Retinal pigment epithelial cell (primary cell): ENCODE measurements at regions not wholly inside any gene's neighbourhood (a gene's known extent, or its start where the extent isn't known, plus 50 kb on each side); places are given as distances from the start of the nearest gene placed in this dataset.

ENCODE experiments used
- DNase-seq: peaks from one replicate; pipeline ENCODE4 v3.0.0-alpha.2; 2010; ENCODE audit warnings: low read depth
- H3K4me3 ChIP-seq: 2 replicates; pipeline ENCODE4 v1.5.1; 2011; ENCODE audit warnings: mild to moderate bottlenecking, low read length, control low read depth, moderate library complexity
- CTCF ChIP-seq: conservative IDR thresholded peaks from 2 replicates; pipeline ENCODE4 v1.5.1; 2011; ENCODE audit warnings: low read depth, low read length, control low read depth, inconsistent platforms

GRCh38 chr7:96416599-96416998, 94.7 kb upstream of the SLC25A13 start:
- no peak overlapping the region for H3K4me3 ChIP-seq
- no peak for TF ChIP-seq CTCF
- DNase-seq, result no peak

- H3K4me3 ChIP-seq, result no peak overlapping the region
- no peak for DNase-seq
- TF ChIP-seq CTCF, result no peak
Observed at GRCh38 chr7:96416116-96416515, 94.2 kb upstream of the SLC25A13 start.

GRCh38 chr7:96415293-96415940, 93.5 kb upstream of the SLC25A13 start:
- no peak for TF ChIP-seq CTCF
- no peak overlapping the region for H3K4me3 ChIP-seq
- no peak for DNase-seq

- peak; percentile 95 for TF ChIP-seq CTCF
- no peak overlapping the region for H3K4me3 ChIP-seq
- DNase-seq, result no peak
Observed at GRCh38 chr7:96414931-96415292, 93.0 kb upstream of the SLC25A13 start.

- no peak for TF ChIP-seq CTCF
- H3K4me3 ChIP-seq, result no peak overlapping the region
- DNase-seq, result no peak
Observed at GRCh38 chr7:96410126-96410839, 88.4 kb upstream of the SLC25A13 start.

- no peak for TF ChIP-seq CTCF
- H3K4me3 ChIP-seq, result no peak overlapping the region
- no peak for DNase-seq
Observed at GRCh38 chr7:96408881-96409280, 87.0 kb upstream of the SLC25A13 start.

- DNase-seq, result no peak
- no peak for TF ChIP-seq CTCF
- no peak overlapping the region for H3K4me3 ChIP-seq
Observed at GRCh38 chr7:96407427-96407826, 85.5 kb upstream of the SLC25A13 start.
